ENCODE measurements at regions not wholly inside any gene's neighbourhood (a gene's known extent, or its start where the extent isn't known, plus 50 kb on each side); places are given as distances from the start of the nearest gene placed in this dataset.

- intact Hi-C loops (cut with micrococcal nuclease): no loop called here
- TF ChIP-seq JUN (IDR thresholded peaks at IDR 0.05; ENCODE audit: borderline replicate concordance, insufficient read depth, insufficient read length, low read depth): no peak
- H3K27me3 ChIP-seq (ENCODE audit: control insufficient read depth in 2 of 2, insufficient read depth in 2 of 2, low read length in 2 of 2): no peaks in the 10 kb centered on the region
These were observed 286.3 kb upstream of the TMEFF2 start for GRCh38 chr2:192480984-192481383.

GRCh38 chr2:192473331-192473730 is 278.6 kb upstream of the TMEFF2 start:
- H3K36me3 ChIP-seq (ENCODE audit: control insufficient read depth in 2 of 2, extremely low read depth in 1 of 2, insufficient read depth in 2 of 2, low read length in 2 of 2): no peaks in the 10 kb centered on the region
- dilution Hi-C loops (cut with MboI; ENCODE audit: extremely low pct_ligation_motif_present, low sequenced_read_pairs) (no loop called here), intact Hi-C loops (cut with micrococcal nuclease) (no loop called here)
- no peaks in the 10 kb centered on the region for H3K27me3 ChIP-seq (ENCODE audit: control insufficient read depth in 2 of 2, insufficient read depth in 2 of 2, low read length in 2 of 2)
- BruUV-seq (replicated peaks): no TSS peak
- no peak overlapping the region for H3K27ac ChIP-seq (ENCODE audit: insufficient read depth, low read depth, low read length)
- DNase-seq (ENCODE audit: low read depth, low spot score): no peak
- no peaks in the 10 kb centered on the region for H3K9me1 ChIP-seq (replicated peaks; ENCODE audit: control insufficient read depth, extremely low read depth, insufficient read depth, low read length)
- H3K79me2 ChIP-seq (ENCODE audit: control insufficient read depth, insufficient read depth, low read length): no peaks in the 10 kb centered on the region
- no peak overlapping the region for H3K9ac ChIP-seq (replicated peaks; ENCODE audit: extremely low read depth, insufficient read depth, low read length)
- TF ChIP-seq FOS (IDR thresholded peaks at IDR 0.05; ENCODE audit: borderline replicate concordance, insufficient read depth, low read length) (no peak), EZH2 (IDR thresholded peaks at IDR 0.05; ENCODE audit: borderline replicate concordance, low read depth, low read length, severe bottlenecking) (no peak), MAX (IDR thresholded peaks at IDR 0.05; ENCODE audit: insufficient read depth, insufficient read length) (no peak), JUN (IDR thresholded peaks at IDR 0.05; ENCODE audit: borderline replicate concordance, insufficient read depth, insufficient read length, low read depth) (no peak), GATA2 (IDR thresholded peaks at IDR 0.05; ENCODE audit: insufficient read depth, insufficient read length, low read depth, low read length) (no peak), POLR2A (IDR thresholded peaks at IDR 0.05; ENCODE audit: low read depth, low read length) (no peak), POLR2AphosphoS5 (IDR thresholded peaks at IDR 0.05; ENCODE audit: insufficient read depth, low read depth, low read length) (no peak), MYC (IDR thresholded peaks at IDR 0.05; ENCODE audit: low read depth, low read length) (no peak)
- TF ChIP-seq, protein P1, sequence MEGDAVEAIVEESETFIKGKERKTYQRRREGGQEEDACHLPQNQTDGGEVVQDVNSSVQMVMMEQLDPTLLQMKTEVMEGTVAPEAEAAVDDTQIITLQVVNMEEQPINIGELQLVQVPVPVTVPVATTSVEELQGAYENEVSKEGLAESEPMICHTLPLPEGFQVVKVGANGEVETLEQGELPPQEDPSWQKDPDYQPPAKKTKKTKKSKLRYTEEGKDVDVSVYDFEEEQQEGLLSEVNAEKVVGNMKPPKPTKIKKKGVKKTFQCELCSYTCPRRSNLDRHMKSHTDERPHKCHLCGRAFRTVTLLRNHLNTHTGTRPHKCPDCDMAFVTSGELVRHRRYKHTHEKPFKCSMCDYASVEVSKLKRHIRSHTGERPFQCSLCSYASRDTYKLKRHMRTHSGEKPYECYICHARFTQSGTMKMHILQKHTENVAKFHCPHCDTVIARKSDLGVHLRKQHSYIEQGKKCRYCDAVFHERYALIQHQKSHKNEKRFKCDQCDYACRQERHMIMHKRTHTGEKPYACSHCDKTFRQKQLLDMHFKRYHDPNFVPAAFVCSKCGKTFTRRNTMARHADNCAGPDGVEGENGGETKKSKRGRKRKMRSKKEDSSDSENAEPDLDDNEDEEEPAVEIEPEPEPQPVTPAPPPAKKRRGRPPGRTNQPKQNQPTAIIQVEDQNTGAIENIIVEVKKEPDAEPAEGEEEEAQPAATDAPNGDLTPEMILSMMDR (IDR thresholded peaks at IDR 0.05; ENCODE audit: extremely low read depth in 1 of 2, insufficient read depth in 1 of 2, low read depth in 1 of 2, low read length in 2 of 2): no peak
- CTCF ChIA-PET: no interaction called here
- H3K4me2 ChIP-seq (ENCODE audit: insufficient read depth, low read length): no peak overlapping the region
- H3K4me1 ChIP-seq (ENCODE audit: control insufficient read depth, extremely low read depth, insufficient read depth, low read length): no peaks in the 10 kb centered on the region
- no peak for FAIRE-seq
- H2AFZ ChIP-seq (ENCODE audit: low read depth, low read length): no peak overlapping the region
- no peaks in the 10 kb centered on the region for H3K9me3 ChIP-seq (replicated peaks; ENCODE audit: control insufficient read depth, insufficient read depth, low read length)
- no peak overlapping the region for H3K4me3 ChIP-seq (replicated peaks in 1 of 3; ENCODE audit: insufficient read depth in 1 of 3, low read depth in 1 of 3, low read length in 3 of 3)
- H4K20me1 ChIP-seq (replicated peaks; ENCODE audit: control insufficient read depth, extremely low read depth, insufficient read depth, low read length): no peaks in the 10 kb centered on the region
- POLR2A ChIA-PET: no interaction called here

More at GRCh38 chr2:192480984-192481383, 286.3 kb upstream of the TMEFF2 start:
- no peaks in the 10 kb centered on the region for H3K9me1 ChIP-seq (replicated peaks; ENCODE audit: control insufficient read depth, extremely low read depth, insufficient read depth, low read length)
- H3K27ac ChIP-seq (ENCODE audit: insufficient read depth, low read depth, low read length): no peak overlapping the region
- no peak for FAIRE-seq
- no peaks in the 10 kb centered on the region for H3K36me3 ChIP-seq (ENCODE audit: control insufficient read depth in 2 of 2, extremely low read depth in 1 of 2, insufficient read depth in 2 of 2, low read length in 2 of 2)
- dilution Hi-C loops (cut with MboI; ENCODE audit: extremely low pct_ligation_motif_present, low sequenced_read_pairs): no loop called here
- ChIA-PET CTCF (no interaction called here), POLR2A (no interaction called here)
- H2AFZ ChIP-seq (ENCODE audit: low read depth, low read length): no peak overlapping the region
- no peaks in the 10 kb centered on the region for H3K79me2 ChIP-seq (ENCODE audit: control insufficient read depth, insufficient read depth, low read length)
- H3K9me3 ChIP-seq (replicated peaks; ENCODE audit: control insufficient read depth, insufficient read depth, low read length): no peaks in the 10 kb centered on the region
- no peak overlapping the region for H3K4me2 ChIP-seq (ENCODE audit: insufficient read depth, low read length)
- no peak overlapping the region for H3K4me3 ChIP-seq (replicated peaks in 1 of 3; ENCODE audit: insufficient read depth in 1 of 3, low read depth in 1 of 3, low read length in 3 of 3)
- no peak overlapping the region for H3K9ac ChIP-seq (replicated peaks; ENCODE audit: extremely low read depth, insufficient read depth, low read length)
- no peaks in the 10 kb centered on the region for H3K4me1 ChIP-seq (ENCODE audit: control insufficient read depth, extremely low read depth, insufficient read depth, low read length)
- no peaks in the 10 kb centered on the region for H4K20me1 ChIP-seq (replicated peaks; ENCODE audit: control insufficient read depth, extremely low read depth, insufficient read depth, low read length)
- BruUV-seq (replicated peaks): no TSS peak
- no peak for DNase-seq (ENCODE audit: low read depth, low spot score)

All from endothelial cell of umbilical vein (primary cell).